GM19240 (cell line): ENCODE measurements at regions not wholly inside any gene's neighbourhood (a gene's known extent, or its start where the extent isn't known, plus 50 kb on each side); places are given as distances from the start of the nearest gene placed in this dataset.
"Not testable (repeated sequence)": the region's sequence is repeated elsewhere in the genome, so short reads cannot be mapped to it uniquely, and the experiment has no call there.

Source experiments
- DNase-seq: peaks from one replicate; pipeline ENCODE4 v3.0.0; 2011; ENCODE audit warnings: low spot score; ENCODE audit not compliant: insufficient read length

DNA sequence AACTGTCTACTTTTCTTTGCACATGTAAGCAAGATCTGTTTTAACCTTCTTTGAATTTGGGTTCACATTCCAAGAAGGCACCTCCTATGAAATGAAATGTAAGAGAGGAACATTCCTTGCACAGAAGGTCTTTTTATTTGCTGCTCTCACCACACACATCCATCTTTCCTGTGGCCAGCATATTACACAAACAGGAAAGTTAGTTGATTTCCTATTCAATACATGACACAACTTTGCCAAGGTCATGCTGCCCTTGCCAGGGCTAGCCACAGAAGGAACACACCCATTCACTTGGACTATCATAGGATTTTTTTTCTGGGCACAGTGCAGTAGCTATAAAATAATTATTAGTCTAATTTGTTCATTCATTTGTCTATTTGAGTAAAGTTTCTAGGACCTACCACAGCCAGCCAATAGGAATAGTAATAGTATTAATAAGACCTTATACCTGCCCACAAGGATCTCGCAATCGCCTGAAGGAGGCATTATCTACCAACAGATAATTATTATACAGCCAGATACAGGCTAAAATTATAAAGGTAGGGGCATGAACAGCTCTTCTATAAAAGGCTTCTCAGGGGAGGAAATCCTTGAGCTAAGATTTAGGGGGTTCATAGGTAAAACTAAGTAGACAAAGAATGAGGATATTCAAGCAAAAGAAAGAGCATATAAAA, 78.1 kb upstream of the NREP start:
- DNase-seq, result no peak

DNA sequence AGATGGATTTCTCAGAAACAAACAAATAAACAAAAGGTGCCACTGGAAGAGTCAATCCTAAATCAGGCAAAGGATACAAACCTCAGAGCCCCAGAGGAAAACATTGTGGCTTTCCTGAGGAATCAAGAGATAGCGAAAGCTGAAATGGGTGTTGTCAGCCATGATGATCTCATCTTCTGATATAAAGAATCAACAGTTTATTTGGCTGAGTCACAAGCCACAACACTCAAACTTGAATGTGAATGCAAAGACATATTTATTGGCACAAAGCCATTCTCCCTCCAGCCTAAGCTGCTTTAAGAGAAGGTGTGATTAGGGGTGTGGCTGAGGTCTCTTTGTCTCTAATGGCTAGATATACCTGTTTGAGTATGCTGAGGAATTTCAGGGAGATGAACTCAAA, 73.3 kb upstream of the NREP start:
- DNase-seq, result no peak

DNA sequence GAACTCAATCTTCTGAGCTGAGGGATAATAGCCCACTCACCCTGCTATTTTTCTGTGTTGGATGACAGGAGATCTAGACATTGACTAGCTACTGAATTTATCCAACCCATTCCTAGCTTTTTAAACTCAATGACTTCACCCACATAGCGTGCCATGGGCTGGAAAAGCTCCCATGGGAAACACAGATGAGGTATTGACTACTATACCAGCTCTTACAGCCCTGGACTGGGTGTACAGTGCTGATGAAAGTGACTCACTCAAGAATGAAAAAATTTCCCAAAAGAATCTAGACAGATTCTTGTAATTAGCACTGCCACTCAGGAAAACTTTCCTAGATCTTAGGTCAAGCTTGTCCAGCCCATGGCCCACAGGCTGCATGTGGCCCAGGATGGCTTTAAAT, 72.7 kb upstream of the NREP start:
- DNase-seq, result no peak

DNA sequence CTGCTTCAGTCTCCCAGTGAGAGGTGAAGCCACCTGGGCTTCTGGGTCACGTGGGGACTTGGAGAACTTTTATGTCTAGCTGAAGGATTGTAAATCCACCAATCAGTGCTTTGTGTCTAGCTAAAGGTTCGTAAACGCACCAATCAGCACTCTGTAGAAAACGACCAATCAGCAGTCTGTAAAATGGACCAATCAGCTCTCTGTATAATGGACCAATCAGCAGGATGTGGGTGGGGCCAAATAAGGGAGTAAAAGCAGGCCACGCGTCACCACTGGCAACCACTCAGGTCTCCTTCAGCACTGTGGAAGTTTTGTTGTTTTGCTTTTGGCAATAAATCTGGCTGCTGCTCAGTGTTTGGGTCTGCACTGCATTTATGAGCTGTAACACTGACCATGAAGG, 69.1 kb upstream of the NREP start:
- DNase-seq, result no peak

DNA sequence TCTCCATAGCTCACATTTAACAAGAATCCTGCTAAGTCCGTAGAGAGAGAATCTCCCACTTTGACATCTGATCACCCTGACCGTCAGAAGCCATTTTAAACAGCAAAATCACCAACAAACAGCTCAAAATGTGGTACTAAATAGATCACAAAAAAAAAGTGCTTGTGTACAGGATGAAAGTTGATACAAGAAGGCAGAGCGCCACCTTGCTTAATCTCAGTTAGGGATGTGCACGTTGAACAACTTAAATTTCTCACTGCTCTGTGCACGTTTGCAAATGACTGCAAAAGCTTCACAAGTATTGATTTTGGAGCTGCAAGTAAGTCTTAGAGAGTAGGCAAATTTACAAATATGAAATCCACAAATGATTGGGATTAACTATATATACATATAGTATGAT, 63.1 kb upstream of the NREP start:
- no peak for DNase-seq

DNA sequence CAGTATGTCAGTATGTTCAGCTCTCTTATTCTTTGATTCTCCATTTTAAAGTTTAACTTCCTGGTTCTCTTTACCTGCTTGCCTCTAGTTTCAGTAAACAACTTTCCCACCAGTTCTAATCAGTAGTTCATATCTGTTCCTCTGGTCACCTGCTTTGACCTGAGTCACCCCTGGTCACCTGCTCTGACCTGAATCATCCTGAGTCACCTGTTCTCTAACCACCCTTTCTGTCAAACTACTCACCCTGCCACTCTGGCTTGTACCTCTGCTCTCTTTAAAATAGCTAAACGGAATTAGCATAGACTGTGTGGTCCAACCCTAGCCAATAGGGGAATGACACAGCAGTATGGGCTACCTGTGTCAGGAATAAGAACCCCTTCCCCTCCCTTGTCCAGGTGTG, 62.0 kb upstream of the NREP start:
- DNase-seq, result not testable (repeated sequence)

DNA sequence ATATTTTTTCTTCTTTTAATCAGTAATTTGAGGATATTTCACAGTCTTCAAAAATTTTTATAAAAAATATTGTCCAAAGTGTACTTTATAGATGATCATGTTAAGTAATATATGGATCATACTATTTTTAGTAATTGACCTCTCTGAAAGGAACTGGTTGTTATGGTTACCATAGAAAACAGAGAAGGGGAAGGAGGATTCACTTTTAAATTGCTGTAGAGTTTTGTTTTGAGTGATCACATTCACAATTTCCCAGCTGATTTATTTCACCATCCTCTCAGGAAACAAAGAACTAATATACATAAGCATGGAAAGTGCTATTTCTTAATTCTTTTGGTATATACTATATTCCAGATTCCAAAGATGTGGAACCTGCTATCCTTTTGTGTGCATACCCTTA, 56.5 kb upstream of the NREP start:
- DNase-seq, result no peak

DNA sequence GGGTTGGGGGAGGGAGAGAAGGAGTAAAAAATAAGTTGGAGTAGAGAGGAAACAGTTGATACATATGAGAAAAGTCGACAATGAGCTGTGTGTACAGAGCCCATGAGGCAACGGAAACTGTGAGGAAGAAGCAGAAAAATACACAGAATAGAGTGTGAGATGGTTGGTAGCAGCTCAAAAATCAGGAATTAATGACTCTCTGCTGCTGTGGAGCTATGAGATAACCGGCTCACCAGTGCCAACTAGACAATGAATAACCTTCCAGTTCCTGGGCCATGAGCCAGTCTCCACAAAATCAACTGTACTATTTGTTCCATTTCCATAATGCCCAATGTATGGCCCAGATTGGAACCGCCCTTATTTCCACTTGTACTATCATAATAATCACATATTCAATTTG, 53.1 kb upstream of the NREP start:
- no peak for DNase-seq
